ENCODE measurements at regions not wholly inside any gene's neighbourhood (a gene's known extent, or its start where the extent isn't known, plus 50 kb on each side); places are given as distances from the start of the nearest gene placed in this dataset.

DNA sequence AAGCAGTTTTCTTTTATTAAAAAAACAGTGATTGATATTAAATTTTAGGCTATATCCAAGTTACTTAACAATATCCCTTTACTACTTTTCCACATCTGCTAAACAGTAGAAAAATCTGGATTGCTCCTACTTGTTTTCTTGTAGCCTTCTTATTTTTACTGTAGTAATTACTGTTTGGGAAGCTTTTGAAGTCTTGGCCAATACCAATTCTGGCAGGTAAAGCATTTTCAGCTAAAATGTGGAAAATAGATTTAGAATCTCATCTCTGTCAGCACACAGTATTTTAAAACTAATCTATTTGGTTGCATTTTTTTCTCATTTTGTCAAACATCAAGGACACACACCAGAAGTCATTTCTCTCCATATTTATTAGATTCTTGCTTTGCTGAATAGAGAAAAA is 1485.7 kb upstream of the PIK3C3 start:
- DNase-seq (no peak), FAIRE-seq (no peak)
- Histone ChIP-seq H3K9me3 (ENCODE audit: control insufficient read depth in 2 of 3, insufficient read depth in 1 of 3, low read length in 3 of 3) (no peaks in the 10 kb centered on the region), H3K4me3 (ENCODE audit: low read length in 3 of 3) (no peak overlapping the region), H3K36me3 (ENCODE audit: control insufficient read depth in 2 of 3, insufficient read depth in 3 of 3, low read length in 3 of 3) (no peaks in the 10 kb centered on the region), H3K4me1 (ENCODE audit: control insufficient read depth in 2 of 3, insufficient read depth in 2 of 3, low read depth in 1 of 3, low read length in 3 of 3) (no peaks in the 10 kb centered on the region), H3K27ac (ENCODE audit: low read depth in 2 of 2, low read length in 2 of 2) (no peak overlapping the region), H3K9ac (ENCODE audit: low read length in 3 of 3) (no peak overlapping the region), H3K27me3 (ENCODE audit: control insufficient read depth, insufficient read depth, low read length) (no peaks in the 10 kb centered on the region)
- TF ChIP-seq, protein P1, sequence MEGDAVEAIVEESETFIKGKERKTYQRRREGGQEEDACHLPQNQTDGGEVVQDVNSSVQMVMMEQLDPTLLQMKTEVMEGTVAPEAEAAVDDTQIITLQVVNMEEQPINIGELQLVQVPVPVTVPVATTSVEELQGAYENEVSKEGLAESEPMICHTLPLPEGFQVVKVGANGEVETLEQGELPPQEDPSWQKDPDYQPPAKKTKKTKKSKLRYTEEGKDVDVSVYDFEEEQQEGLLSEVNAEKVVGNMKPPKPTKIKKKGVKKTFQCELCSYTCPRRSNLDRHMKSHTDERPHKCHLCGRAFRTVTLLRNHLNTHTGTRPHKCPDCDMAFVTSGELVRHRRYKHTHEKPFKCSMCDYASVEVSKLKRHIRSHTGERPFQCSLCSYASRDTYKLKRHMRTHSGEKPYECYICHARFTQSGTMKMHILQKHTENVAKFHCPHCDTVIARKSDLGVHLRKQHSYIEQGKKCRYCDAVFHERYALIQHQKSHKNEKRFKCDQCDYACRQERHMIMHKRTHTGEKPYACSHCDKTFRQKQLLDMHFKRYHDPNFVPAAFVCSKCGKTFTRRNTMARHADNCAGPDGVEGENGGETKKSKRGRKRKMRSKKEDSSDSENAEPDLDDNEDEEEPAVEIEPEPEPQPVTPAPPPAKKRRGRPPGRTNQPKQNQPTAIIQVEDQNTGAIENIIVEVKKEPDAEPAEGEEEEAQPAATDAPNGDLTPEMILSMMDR (IDR thresholded peaks at IDR 0.05; ENCODE audit: borderline replicate concordance, extremely low read depth, insufficient read depth), result no peak
- intact Hi-C loops (cut with DNase I), result no loop called here

DNA sequence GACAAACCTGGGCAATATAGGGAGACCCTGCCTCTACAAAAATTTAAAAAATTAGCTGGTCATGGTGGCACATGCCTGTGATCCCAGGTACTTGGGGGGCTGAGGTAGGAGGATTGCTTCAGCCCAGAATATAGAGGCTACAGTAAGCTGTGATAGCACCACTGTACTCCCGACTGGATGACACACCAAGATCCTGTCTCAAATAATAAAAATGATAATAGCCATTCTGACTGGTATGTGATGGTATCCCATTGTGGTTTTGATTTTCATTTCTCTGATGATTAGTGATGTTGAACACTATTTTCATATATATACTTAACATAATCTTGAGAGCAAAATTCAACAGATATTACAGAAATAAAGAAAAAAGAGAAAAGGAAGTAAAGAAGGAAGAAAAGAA is 1491.0 kb upstream of the PIK3C3 start:
- intact Hi-C loops (cut with DNase I), result no loop called here

DNA sequence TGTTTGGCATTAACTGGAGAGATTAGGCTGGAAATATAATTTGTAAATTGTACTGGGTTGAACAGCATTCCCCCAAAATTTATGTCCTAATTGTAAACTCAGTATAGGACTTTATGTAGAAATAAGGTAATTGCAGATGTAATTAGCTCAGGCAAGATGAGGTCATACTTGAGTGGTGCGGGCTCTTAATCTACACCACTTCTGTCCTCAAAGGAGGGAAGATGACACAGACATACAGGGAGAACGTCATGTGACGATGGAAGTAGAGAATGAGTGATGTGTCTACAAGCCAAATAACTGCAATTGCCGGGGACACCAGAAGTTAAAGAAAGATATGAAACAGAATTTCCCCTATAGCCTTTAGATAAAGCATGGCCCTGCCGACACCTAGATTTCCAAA is 1501.1 kb upstream of the PIK3C3 start:
- Histone ChIP-seq H3K9me3 (ENCODE audit: control insufficient read depth in 2 of 3, insufficient read depth in 1 of 3, low read length in 3 of 3) (no peaks in the 10 kb centered on the region), H3K27me3 (ENCODE audit: control insufficient read depth, insufficient read depth, low read length) (no peaks in the 10 kb centered on the region), H3K36me3 (ENCODE audit: control insufficient read depth in 2 of 3, insufficient read depth in 3 of 3, low read length in 3 of 3) (no peaks in the 10 kb centered on the region), H3K9ac (ENCODE audit: low read length in 3 of 3) (no peak overlapping the region), H3K4me3 (ENCODE audit: low read length in 3 of 3) (no peak overlapping the region), H3K27ac (ENCODE audit: low read depth in 2 of 2, low read length in 2 of 2) (no peak overlapping the region), H3K4me1 (ENCODE audit: control insufficient read depth in 2 of 3, insufficient read depth in 2 of 3, low read depth in 1 of 3, low read length in 3 of 3) (no peaks in the 10 kb centered on the region)
- DNase-seq, result no peak
- no peak for FAIRE-seq
- intact Hi-C loops (cut with DNase I), result no loop called here
- TF ChIP-seq, protein P1 (IDR thresholded peaks at IDR 0.05; ENCODE audit: borderline replicate concordance, extremely low read depth, insufficient read depth), result no peak

More for the DNA sequence above, 1491.0 kb upstream of the PIK3C3 start:
- Histone ChIP-seq H3K27ac (ENCODE audit: low read depth in 2 of 2, low read length in 2 of 2) (no peak overlapping the region), H3K4me3 (ENCODE audit: low read length in 3 of 3) (no peak overlapping the region), H3K9me3 (ENCODE audit: control insufficient read depth in 2 of 3, insufficient read depth in 1 of 3, low read length in 3 of 3) (no peaks in the 10 kb centered on the region), H3K27me3 (ENCODE audit: control insufficient read depth, insufficient read depth, low read length) (no peaks in the 10 kb centered on the region), H3K4me1 (ENCODE audit: control insufficient read depth in 2 of 3, insufficient read depth in 2 of 3, low read depth in 1 of 3, low read length in 3 of 3) (no peaks in the 10 kb centered on the region), H3K9ac (ENCODE audit: low read length in 3 of 3) (no peak overlapping the region), H3K36me3 (ENCODE audit: control insufficient read depth in 2 of 3, insufficient read depth in 3 of 3, low read length in 3 of 3) (no peaks in the 10 kb centered on the region)
- TF ChIP-seq, protein P1 (IDR thresholded peaks at IDR 0.05; ENCODE audit: borderline replicate concordance, extremely low read depth, insufficient read depth), result no peak
- FAIRE-seq, result no peak
- DNase-seq, result no peak

DNA sequence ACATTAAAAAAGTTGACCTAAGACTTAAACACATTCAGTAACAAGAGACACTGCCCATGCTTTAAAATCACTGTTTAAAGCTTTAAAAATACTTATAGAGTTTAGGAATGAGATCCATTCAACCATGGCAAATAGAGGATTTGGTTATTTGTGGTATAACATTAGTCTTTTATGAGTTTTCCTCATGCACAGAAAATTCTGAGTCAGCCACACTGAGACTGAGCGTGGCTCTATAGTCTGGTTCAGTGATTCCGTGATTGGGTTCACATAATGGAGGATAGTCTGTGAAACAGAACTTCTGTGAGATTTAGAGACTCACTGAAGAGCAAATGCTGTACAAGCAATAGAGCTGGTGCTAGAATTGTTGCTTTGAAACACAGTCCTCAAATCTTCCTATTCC is 1502.4 kb upstream of the PIK3C3 start:
- H3K27ac ChIP-seq (ENCODE audit: low read depth in 2 of 2, low read length in 2 of 2), result no peak overlapping the region
- no peaks in the 10 kb centered on the region for H3K36me3 ChIP-seq (ENCODE audit: control insufficient read depth in 2 of 3, insufficient read depth in 3 of 3, low read length in 3 of 3)
- TF ChIP-seq, protein P1 (IDR thresholded peaks at IDR 0.05; ENCODE audit: borderline replicate concordance, extremely low read depth, insufficient read depth), result no peak
- no peaks in the 10 kb centered on the region for H3K9me3 ChIP-seq (ENCODE audit: control insufficient read depth in 2 of 3, insufficient read depth in 1 of 3, low read length in 3 of 3)
- no peaks in the 10 kb centered on the region for H3K4me1 ChIP-seq (ENCODE audit: control insufficient read depth in 2 of 3, insufficient read depth in 2 of 3, low read depth in 1 of 3, low read length in 3 of 3)
- DNase-seq, result no peak
- H3K9ac ChIP-seq (ENCODE audit: low read length in 3 of 3), result no peak overlapping the region
- no peak overlapping the region for H3K4me3 ChIP-seq (ENCODE audit: low read length in 3 of 3)
- FAIRE-seq, result no peak
- no peaks in the 10 kb centered on the region for H3K27me3 ChIP-seq (ENCODE audit: control insufficient read depth, insufficient read depth, low read length)
- intact Hi-C loops (cut with DNase I), result no loop called here
